ENCODE measurements at regions not wholly inside any gene's neighbourhood (a gene's known extent, or its start where the extent isn't known, plus 50 kb on each side); places are given as distances from the start of the nearest gene placed in this dataset.

GRCh38 chr21:43322805-43323204 is 104.1 kb downstream of the SIK1 start:
- H3K27ac ChIP-seq, result no peak overlapping the region
- DNase-seq (ENCODE audit: low spot score in 2 of 2), result no peak

GRCh38 chr21:43322311-43322710 is 104.6 kb downstream of the SIK1 start:
- Histone ChIP-seq H3K27ac (no peak overlapping the region), H3K9me3 (no peaks in the 10 kb centered on the region), H3K4me3 (no peak overlapping the region), H3K27me3 (no peaks in the 10 kb centered on the region), H3K36me3 (no peaks in the 10 kb centered on the region), H3K4me1 (peaks cover 25% of the 10 kb centered on the region)
- TF ChIP-seq CTCF (IDR thresholded peaks at IDR 0.05) (no peak), POLR2A (IDR thresholded peaks at IDR 0.05) (no peak), EP300 (IDR thresholded peaks at IDR 0.05) (no peak)
- 98% methylated on average over 7 of the region's 17 CpGs for WGBS
- DNase-seq (ENCODE audit: low spot score in 2 of 2), result no peak

More at GRCh38 chr21:43322805-43323204, 104.1 kb downstream of the SIK1 start:
- no peaks in the 10 kb centered on the region for H3K36me3 ChIP-seq
- WGBS, result 85% methylated on average over 7 of the region's 8 CpGs
- no peaks in the 10 kb centered on the region for H3K27me3 ChIP-seq
- no peak overlapping the region for H3K4me3 ChIP-seq
- H3K4me1 ChIP-seq, result peaks cover 25% of the 10 kb centered on the region
- TF ChIP-seq POLR2A (IDR thresholded peaks at IDR 0.05) (no peak), POLR2AphosphoS5 (IDR thresholded peaks at IDR 0.05) (no peak), EP300 (IDR thresholded peaks at IDR 0.05) (no peak), CTCF (IDR thresholded peaks at IDR 0.05) (no peak)
- H3K9me3 ChIP-seq, result no peaks in the 10 kb centered on the region

- WGBS, result 100% methylated on average over 2 of the region's 9 CpGs
- H3K4me1 ChIP-seq, result peaks cover 25% of the 10 kb centered on the region
- H3K9me3 ChIP-seq, result no peaks in the 10 kb centered on the region
- TF ChIP-seq EP300 (IDR thresholded peaks at IDR 0.05) (no peak), POLR2A (IDR thresholded peaks at IDR 0.05) (no peak), POLR2AphosphoS5 (IDR thresholded peaks at IDR 0.05) (no peak), CTCF (IDR thresholded peaks at IDR 0.05) (no peak)
- H3K36me3 ChIP-seq, result no peaks in the 10 kb centered on the region
- no peaks in the 10 kb centered on the region for H3K27me3 ChIP-seq
- no peak overlapping the region for H3K27ac ChIP-seq
- H3K4me3 ChIP-seq, result no peak overlapping the region
- DNase-seq (ENCODE audit: low spot score in 2 of 2), result no peak
These were observed 105.3 kb downstream of the SIK1 start for GRCh38 chr21:43321611-43322010.

- DNase-seq (ENCODE audit: low spot score in 2 of 2), result no peak
- H3K27ac ChIP-seq, result no peak overlapping the region
- WGBS, result 100% methylated on average over 2 of the region's 5 CpGs
These were observed 105.8 kb downstream of the SIK1 start for GRCh38 chr21:43321111-43321510.

GRCh38 chr21:43320526-43320925 is 106.4 kb downstream of the SIK1 start:
- Histone ChIP-seq H3K36me3 (no peaks in the 10 kb centered on the region), H3K9me3 (no peaks in the 10 kb centered on the region), H3K4me3 (no peak overlapping the region), H3K4me1 (peaks cover 25% of the 10 kb centered on the region), H3K27ac (no peak overlapping the region), H3K27me3 (peaks cover 3% of the 10 kb centered on the region)
- TF ChIP-seq CTCF (IDR thresholded peaks at IDR 0.05) (no peak), POLR2A (IDR thresholded peaks at IDR 0.05) (no peak), POLR2AphosphoS5 (IDR thresholded peaks at IDR 0.05) (no peak), EP300 (IDR thresholded peaks at IDR 0.05) (no peak)
- WGBS, result 82% methylated on average over 5 of the region's 5 CpGs
- DNase-seq (ENCODE audit: low spot score in 2 of 2), result no peak

More at GRCh38 chr21:43321111-43321510, 105.8 kb downstream of the SIK1 start:
- Histone ChIP-seq H3K27me3 (no peaks in the 10 kb centered on the region), H3K4me1 (peaks cover 25% of the 10 kb centered on the region), H3K36me3 (no peaks in the 10 kb centered on the region), H3K9me3 (no peaks in the 10 kb centered on the region), H3K4me3 (no peak overlapping the region)
- TF ChIP-seq EP300 (IDR thresholded peaks at IDR 0.05) (no peak), POLR2A (IDR thresholded peaks at IDR 0.05) (no peak), CTCF (IDR thresholded peaks at IDR 0.05) (no peak), POLR2AphosphoS5 (IDR thresholded peaks at IDR 0.05) (no peak)
